Astrocyte (in vitro differentiated cells and primary cell): ENCODE measurements at regions not wholly inside any gene's neighbourhood (a gene's known extent, or its start where the extent isn't known, plus 50 kb on each side); places are given as distances from the start of the nearest gene placed in this dataset.

Experiments used
- DNase-seq: peaks from one replicate; pipeline ENCODE4 v3.0.0-alpha.2; 2010; ENCODE audit warnings: low read depth
- FAIRE-seq: peaks from 2 replicates; lab custom pipeline; 2011; peaks lifted over from hg19 to GRCh38; lab: Jason Lieb, UNC
- H2AFZ ChIP-seq: 2 replicates; pipeline ENCODE4 v1.6.0; 2012; ENCODE audit warnings: low read depth, low read length, inconsistent platforms
- H3K27ac ChIP-seq: 2 replicates; pipeline ENCODE4 v1.5.1; 2011; ENCODE audit warnings: low read depth, low read length, inconsistent platforms
- H3K27me3 ChIP-seq: 2 replicates; pipeline ENCODE4 v1.6.0; 2011; ENCODE audit warnings: low read length, inconsistent platforms; ENCODE audit not compliant: insufficient read depth
- H3K36me3 ChIP-seq: 2 replicates; pipeline ENCODE4 v1.5.1; 2011; ENCODE audit warnings: low read length, inconsistent platforms; ENCODE audit not compliant: insufficient read depth
- H3K4me1 ChIP-seq: 2 replicates; pipeline ENCODE4 v1.5.1; 2011; ENCODE audit warnings: low read length, inconsistent platforms; ENCODE audit not compliant: insufficient read depth
- H3K4me2 ChIP-seq: 2 replicates; pipeline ENCODE4 v1.6.0; 2012; ENCODE audit warnings: low read length, inconsistent platforms
- H3K4me3 ChIP-seq: 2 replicates; pipeline ENCODE4 v1.5.1; 2011; ENCODE audit warnings: low read depth, mild to moderate bottlenecking, low read length, inconsistent platforms; ENCODE audit not compliant: insufficient read depth
- H3K79me2 ChIP-seq: 2 replicates; pipeline ENCODE4 v1.6.0; 2012; ENCODE audit warnings: mild to moderate bottlenecking, low read length, inconsistent platforms; ENCODE audit not compliant: insufficient read depth
- H3K9ac ChIP-seq: 2 replicates; pipeline ENCODE4 v1.6.0; 2012; ENCODE audit warnings: mild to moderate bottlenecking, low read length, inconsistent platforms
- H3K9me3 ChIP-seq: 2 replicates; pipeline ENCODE4 v1.5.1; 2012; ENCODE audit warnings: low read depth, mild to moderate bottlenecking, low read length, inconsistent platforms; ENCODE audit not compliant: insufficient read depth
- H4K20me1 ChIP-seq: 2 replicates; pipeline ENCODE4 v1.6.0; 2012; ENCODE audit warnings: low read length, inconsistent platforms; ENCODE audit not compliant: insufficient read depth
- H3K27ac Mint-ChIP-seq: one replicate; pipeline ENCODE4 v1.8.0; 2021; ENCODE audit warnings: mild to moderate bottlenecking, mixed read lengths; ENCODE audit not compliant: unreplicated experiment
- H3K27me3 Mint-ChIP-seq: one replicate; pipeline ENCODE4 v1.8.0; 2021; ENCODE audit warnings: low read depth, mixed read lengths; ENCODE audit not compliant: unreplicated experiment
- H3K36me3 Mint-ChIP-seq: one replicate; pipeline ENCODE4 v1.8.0; 2021; ENCODE audit warnings: low read depth, mixed read lengths; ENCODE audit not compliant: unreplicated experiment
- H3K4me1 Mint-ChIP-seq: one replicate; pipeline ENCODE4 v1.8.0; 2021; ENCODE audit warnings: low read depth, mixed read lengths; ENCODE audit not compliant: unreplicated experiment
- H3K4me3 Mint-ChIP-seq: one replicate; pipeline ENCODE4 v1.8.0; 2021; ENCODE audit warnings: mild to moderate bottlenecking, moderate library complexity, mixed read lengths; ENCODE audit not compliant: unreplicated experiment
- H3K9me3 Mint-ChIP-seq: one replicate; pipeline ENCODE4 v1.8.0; 2021; ENCODE audit warnings: mild to moderate bottlenecking, mixed read lengths; ENCODE audit not compliant: unreplicated experiment
- EZH2 ChIP-seq: IDR thresholded peaks from 2 replicates; pipeline ENCODE4 v1.6.1; 2012; ENCODE audit warnings: mild to moderate bottlenecking, low read length, inconsistent platforms; ENCODE audit not compliant: insufficient read depth
- TF ChIP-seq, protein P1 (sequence below): IDR thresholded peaks from 2 replicates; pipeline ENCODE4 v1.5.1; 2011; ENCODE audit warnings: low read depth, mild to moderate bottlenecking, inconsistent platforms, low read length, moderate library complexity; ENCODE audit not compliant: insufficient read depth

DNA sequence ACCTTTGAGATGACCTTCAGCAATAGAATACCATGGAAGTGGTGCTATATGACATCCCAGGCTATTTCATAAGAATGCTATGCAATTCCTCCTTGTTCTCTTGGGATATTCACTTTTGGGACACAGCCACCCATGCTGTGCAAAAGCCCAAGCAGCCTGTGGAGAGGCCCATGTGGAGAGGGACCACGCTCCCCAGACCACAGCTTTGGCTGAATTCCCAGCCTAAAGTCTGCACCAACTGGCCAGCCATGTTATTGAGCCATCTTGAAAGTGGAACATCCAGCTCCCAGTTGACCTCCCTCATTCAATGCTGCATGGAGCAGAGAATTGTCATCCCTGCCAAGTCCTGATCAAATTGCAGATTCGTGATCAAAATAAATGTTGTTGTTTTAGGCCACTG is 275.1 kb downstream of the SUDS3 start:
- Histone ChIP-seq H3K4me1 (no peaks in the 10 kb centered on the region), H2AFZ (no peak overlapping the region), H4K20me1 (no peaks in the 10 kb centered on the region), H3K27me3 (no peaks in the 10 kb centered on the region), H3K9me3 (peaks cover 5% of the 10 kb centered on the region), H3K27ac (no peak overlapping the region), H3K36me3 (no peaks in the 10 kb centered on the region), H3K4me2 (no peak overlapping the region), H3K79me2 (no peaks in the 10 kb centered on the region), H3K9ac (no peak overlapping the region), H3K4me3 (no peak overlapping the region)
- Mint-ChIP-seq H3K27ac (no peak overlapping the region), H3K9me3 (peaks cover 7% of the 10 kb centered on the region), H3K36me3 (no peaks in the 10 kb centered on the region), H3K4me1 (no peaks in the 10 kb centered on the region), H3K4me3 (no peak overlapping the region), H3K27me3 (peaks cover 24% of the 10 kb centered on the region)
- DNase-seq = no peak
- no peak for FAIRE-seq
- no peak for TF ChIP-seq EZH2
- TF ChIP-seq, protein P1, sequence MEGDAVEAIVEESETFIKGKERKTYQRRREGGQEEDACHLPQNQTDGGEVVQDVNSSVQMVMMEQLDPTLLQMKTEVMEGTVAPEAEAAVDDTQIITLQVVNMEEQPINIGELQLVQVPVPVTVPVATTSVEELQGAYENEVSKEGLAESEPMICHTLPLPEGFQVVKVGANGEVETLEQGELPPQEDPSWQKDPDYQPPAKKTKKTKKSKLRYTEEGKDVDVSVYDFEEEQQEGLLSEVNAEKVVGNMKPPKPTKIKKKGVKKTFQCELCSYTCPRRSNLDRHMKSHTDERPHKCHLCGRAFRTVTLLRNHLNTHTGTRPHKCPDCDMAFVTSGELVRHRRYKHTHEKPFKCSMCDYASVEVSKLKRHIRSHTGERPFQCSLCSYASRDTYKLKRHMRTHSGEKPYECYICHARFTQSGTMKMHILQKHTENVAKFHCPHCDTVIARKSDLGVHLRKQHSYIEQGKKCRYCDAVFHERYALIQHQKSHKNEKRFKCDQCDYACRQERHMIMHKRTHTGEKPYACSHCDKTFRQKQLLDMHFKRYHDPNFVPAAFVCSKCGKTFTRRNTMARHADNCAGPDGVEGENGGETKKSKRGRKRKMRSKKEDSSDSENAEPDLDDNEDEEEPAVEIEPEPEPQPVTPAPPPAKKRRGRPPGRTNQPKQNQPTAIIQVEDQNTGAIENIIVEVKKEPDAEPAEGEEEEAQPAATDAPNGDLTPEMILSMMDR = no peak

- Histone ChIP-seq H3K27me3 (no peaks in the 10 kb centered on the region), H3K27ac (no peak overlapping the region), H3K4me3 (no peak overlapping the region), H3K4me1 (no peaks in the 10 kb centered on the region), H3K4me2 (no peak overlapping the region), H2AFZ (no peak overlapping the region), H3K9me3 (peaks cover 5% of the 10 kb centered on the region), H3K9ac (no peak overlapping the region), H4K20me1 (no peaks in the 10 kb centered on the region), H3K79me2 (no peaks in the 10 kb centered on the region), H3K36me3 (no peaks in the 10 kb centered on the region)
- Mint-ChIP-seq H3K27me3 (peaks cover 2% of the 10 kb centered on the region), H3K36me3 (no peaks in the 10 kb centered on the region), H3K4me1 (no peaks in the 10 kb centered on the region), H3K4me3 (no peak overlapping the region), H3K27ac (no peak overlapping the region), H3K9me3 (peaks cover under 1% of the 10 kb centered on the region)
- no peak for TF ChIP-seq EZH2
- TF ChIP-seq, protein P1 = no peak
- DNase-seq = no peak
- FAIRE-seq = no peak
Observed at GRCh38 chr12:118655588-118655987, 279.2 kb downstream of the SUDS3 start.

DNA sequence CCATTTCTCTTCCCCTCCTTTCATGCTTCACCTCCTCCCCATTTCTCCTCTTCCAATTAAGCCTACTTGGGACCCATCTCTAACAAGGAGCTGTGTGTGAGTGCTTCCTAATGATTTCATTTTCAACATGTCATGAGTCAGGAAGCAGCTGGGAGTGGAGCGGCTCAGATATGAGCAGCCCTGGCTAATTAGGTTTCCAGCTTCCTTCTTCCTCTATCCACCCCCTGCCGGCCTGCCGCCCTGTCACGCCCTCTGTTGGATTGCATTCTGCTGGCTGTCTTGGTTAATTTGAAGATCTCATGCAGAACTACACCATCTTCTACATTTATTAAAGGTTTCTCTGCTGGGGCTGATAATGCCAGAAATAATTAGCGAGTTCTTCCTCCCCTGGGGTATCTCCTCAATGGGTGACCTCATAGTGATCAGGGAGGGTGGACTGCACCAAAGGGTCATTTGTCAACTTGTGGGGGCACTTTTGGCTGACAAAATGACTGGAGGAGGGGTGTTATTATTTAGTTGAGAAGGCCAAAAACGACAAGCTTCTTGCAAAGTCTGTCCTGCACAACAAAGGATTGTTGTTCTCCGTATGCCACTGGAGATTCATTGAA is 300.9 kb upstream of the SRRM4 start:
- H3K27me3 ChIP-seq = no peaks in the 10 kb centered on the region
- H3K4me2 ChIP-seq = no peak overlapping the region
- H4K20me1 ChIP-seq = no peaks in the 10 kb centered on the region
- Mint-ChIP-seq H3K4me1 (peaks cover 2% of the 10 kb centered on the region), H3K36me3 (no peaks in the 10 kb centered on the region), H3K4me3 (no peak overlapping the region), H3K27ac (no peak overlapping the region), H3K27me3 (peaks cover 5% of the 10 kb centered on the region), H3K9me3 (peaks cover 2% of the 10 kb centered on the region)
- TF ChIP-seq, protein P1 = no peak
- TF ChIP-seq EZH2 = no peak
- H3K4me1 ChIP-seq = no peaks in the 10 kb centered on the region
- no peaks in the 10 kb centered on the region for H3K9me3 ChIP-seq
- no peak for FAIRE-seq
- H3K9ac ChIP-seq = no peak overlapping the region
- no peak overlapping the region for H3K4me3 ChIP-seq
- H3K36me3 ChIP-seq = no peaks in the 10 kb centered on the region
- H3K79me2 ChIP-seq = no peaks in the 10 kb centered on the region
- H2AFZ ChIP-seq = no peak overlapping the region
- H3K27ac ChIP-seq = no peak overlapping the region
- DNase-seq = no peak
